Activated naive CD4-positive, alpha-beta T cell (primary cell): ENCODE measurements at regions not wholly inside any gene's neighbourhood (a gene's known extent, or its start where the extent isn't known, plus 50 kb on each side); places are given as distances from the start of the nearest gene placed in this dataset.

Source experiments
- DNase-seq, 4 experiments: peaks; one replicate each; lab custom pipeline; 2025; lab: John Stamatoyannopoulos, UW

DNA sequence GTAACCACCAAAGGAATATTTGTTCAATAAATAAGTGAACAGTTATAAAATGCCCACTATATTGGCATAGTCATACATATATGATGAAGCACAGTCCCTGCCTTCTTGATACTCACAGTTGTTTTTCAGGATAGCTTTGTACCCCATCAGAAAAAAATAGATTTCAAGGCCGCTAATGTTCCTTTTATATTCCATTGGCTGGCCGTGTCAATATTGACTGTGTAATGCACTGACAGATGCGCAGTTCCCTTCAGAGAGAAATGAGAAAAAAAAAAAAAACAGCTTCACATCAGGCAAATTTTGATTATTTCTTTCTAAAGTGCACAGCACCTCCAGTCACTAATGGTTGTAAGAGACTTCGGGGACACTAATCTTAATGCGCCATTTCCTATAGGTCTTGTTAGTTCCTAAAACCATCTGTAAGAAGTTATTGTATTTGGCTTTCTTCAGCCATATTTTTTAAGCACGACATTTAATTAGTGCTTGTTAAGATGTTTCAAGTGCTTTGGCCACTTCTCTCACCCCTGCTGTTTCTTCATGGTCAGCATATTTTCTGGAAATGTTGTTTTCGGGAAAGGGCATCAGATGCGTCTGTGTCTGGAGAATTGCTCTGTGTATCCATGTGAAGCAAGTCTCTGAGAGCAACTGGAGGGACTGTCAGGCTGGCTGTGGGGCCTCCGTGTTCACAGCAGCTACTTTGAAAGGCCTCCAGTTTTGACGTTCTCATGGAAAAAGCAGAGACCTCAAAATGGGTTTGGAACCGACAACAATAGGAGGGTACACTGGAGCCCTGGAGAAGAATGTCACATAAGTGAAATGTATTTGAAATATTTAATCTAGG, 378.3 kb downstream of the MTX2 start:
- DNase-seq: no peak

DNA sequence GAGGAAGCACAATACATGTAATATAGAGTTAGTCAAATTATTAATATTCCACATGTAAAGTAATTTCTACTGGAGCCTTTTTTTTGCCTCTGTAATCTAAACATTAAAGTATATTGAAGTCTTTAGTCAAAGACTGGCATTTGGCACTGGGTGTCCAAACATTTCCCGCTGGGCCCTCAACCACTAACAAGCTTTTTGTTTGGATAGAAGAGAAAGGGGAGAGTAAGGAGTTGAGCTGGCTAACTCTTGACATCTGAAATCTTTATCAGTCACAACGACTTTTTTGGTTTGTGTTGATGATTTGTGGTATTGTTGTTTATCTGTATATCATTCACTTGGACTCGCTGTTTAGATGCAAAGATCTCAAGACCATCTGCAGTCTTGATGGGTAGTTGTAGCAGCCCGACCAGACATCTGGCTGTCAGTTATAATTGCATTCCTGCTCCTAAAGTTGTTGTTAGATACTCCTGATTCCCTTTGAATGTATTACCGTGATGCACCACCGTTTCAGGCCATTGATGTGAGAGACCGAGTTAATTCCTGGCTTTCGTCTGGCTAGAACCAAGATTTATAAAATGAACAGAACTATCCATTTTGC, 379.6 kb downstream of the MTX2 start:
- DNase-seq: no peak

DNA sequence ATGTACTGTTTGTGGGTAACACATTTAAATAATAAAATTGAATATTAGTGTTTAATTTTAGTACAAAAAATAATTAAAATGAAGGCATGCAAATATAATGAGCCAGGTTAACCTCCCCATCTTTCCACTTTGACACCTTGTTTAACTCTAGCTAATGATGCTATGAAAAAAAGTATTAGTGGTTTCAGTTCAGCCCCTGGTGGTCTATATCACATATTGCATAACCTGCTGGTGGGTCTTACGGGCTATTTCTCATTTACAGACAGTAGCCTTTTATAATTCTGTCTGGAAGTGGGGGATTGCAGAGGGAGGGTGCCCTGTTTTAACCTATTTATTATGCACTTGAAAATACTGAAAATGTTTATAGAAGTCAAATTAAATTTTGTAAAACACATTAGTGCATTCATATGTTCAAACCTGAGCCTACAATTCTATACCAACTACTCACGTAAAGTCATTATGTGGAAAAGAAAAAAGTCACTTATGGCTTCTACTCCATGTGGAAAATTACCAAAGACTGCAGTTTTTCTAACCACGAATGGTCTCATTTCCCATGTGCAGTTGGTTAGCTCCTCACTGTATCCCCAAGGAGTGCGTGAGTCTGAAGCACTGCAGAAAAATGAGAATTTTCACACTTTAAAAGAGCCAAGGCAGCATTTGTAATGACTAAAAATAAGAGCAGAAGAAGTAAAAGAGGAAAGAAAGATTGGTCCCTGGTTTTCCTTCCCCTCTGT, 381.0 kb downstream of the MTX2 start:
- no peak for DNase-seq

DNA sequence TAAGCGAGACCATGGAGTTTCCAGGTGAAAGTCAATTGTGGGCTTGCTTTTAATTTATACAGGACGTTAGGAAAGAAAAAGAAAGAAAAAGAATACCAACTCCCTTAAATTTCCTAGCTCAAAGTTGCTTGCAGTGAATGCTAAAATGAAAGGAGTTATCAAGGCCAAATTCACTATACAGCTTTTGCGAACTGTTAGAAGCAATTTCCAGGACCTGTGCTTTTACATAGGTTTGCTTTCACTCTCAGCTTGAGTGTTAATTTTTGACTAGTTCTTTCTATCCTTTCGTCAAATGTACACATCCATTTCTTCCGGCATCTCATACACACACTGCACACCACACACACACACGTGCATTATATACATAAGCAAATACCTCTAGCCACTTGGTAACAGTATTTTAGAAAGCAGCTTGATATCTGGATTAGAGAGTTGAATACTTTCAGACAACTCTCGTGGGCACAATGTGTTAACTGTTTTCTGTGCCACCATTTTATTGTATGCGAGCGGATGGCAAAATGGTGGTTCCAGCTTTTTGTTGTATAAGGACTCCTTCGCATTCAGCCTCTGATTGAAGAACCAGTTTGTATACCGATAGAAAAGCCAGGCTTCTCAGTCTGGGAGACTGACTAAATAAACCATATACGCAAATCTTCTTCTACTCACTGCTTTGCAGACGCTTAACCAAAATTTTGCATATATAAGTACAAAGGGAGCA, 381.8 kb downstream of the MTX2 start:
- DNase-seq: no peak

DNA sequence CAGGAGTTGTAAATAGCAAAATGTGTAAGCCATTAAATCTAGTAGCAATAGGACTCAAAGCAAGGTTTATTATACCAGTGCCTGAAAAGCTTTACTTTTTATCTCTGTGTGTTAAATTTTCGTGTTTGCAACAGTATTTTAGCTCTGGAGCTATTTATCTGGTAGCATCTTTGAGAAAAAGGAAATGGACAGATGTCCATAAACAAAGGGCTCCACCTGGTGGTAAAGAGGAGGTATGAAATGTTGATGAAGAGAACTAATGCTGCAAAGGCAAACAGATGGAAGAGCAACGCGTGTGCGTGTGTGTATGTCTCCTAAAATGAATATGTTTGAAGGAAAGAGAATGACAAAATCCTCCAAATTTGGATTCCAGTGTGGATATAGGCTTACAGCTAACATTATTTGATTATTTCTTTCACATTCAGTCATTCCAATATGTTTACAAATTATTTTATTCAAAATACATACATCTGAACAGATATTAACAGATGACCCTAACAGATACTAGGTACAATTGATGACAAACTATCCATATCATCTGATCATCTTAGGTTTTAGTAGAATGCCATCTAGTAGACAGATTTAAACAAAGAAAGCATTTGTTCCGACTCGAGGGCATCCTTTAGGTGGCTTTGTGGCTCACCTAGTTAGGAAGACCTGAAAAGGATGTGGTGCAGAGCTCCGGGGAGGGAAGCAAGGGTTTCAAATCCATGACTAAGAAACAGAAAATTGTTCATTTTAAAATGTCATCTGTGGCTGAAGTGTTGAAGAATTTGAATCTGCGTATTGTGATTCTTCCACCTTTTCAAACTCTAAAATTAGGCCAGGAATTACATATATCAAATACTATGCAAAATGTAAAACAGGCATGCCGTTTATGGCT, 383.3 kb downstream of the MTX2 start:
- no peak for DNase-seq

DNA sequence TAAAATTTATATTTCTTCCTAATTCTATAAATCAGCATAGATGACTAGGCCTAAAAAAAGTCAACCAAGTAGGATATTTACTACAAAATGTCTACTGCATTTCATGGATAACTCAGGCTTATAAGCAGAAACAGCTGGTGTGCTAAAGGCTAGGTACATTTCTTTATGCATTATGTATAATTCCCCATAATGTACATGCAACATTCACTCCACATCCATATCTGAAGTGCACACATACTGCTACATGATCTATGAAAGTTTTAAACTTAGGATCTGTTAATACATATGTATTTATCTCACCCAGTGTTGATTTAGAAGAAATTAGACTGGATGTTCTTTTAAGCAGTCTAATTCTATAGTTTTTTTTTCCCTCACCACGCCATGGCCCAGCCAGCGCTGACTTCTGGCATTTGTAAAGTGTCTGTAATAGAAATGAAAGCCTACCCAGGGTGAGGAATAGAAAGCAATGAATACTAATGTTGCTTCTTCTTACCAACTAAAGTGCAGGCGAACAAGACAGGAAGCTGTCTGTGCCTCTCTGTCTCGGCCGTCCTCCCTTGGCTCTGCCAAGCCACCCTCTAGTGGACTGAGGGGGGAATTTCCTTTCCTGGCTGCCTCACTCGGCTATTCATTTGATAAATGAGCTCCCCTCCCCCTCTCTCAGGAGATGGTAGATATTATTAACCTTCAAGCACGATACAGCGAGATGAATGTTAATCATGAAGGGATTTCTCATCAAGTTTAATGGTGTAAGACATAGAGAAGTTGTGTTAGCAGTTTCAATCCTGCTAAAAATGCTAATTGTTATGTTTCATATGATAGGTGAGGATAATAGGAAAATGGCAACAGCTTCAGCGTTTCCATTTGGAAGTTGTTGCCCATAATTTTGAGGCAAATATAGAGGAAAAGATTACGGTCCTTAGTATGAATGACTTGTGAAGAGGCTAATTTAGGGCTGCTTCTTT, 384.5 kb downstream of the MTX2 start:
- DNase-seq: no peak

DNA sequence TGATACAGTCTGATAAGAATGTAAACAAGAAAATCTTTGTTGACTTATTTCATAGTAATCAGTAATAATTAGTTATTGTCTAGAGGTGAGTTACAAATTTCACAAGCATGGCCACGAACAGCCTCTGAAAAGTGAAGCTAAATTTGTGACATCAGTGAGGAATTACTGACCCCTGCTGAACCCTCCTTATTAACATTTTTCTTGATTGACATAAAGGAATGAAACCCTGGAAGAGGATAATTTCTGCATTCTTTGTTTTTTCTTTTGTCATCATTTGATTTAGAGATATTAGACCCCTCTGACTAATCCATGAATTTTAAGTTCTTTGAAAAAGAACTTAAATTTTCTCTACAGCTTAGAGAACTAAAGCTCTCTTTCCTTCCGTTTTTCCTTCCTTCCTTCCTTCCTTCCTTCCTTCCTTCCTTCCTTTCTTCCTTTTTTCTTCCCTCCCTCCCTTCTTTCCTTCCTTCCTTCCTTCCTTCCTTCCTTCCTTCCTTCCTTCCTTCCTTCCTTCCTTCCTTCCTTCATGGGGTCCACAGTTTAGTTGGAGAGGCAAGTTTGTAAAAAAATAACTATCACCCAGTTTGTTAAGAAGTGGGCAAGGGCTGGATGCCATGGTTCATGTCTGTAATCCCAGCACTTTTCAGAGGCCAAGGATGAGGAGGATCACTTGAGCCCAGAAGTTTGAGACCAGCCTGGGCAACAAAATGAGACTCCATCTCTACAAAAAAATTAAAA, 387.0 kb downstream of the MTX2 start:
- no peak for DNase-seq

DNA sequence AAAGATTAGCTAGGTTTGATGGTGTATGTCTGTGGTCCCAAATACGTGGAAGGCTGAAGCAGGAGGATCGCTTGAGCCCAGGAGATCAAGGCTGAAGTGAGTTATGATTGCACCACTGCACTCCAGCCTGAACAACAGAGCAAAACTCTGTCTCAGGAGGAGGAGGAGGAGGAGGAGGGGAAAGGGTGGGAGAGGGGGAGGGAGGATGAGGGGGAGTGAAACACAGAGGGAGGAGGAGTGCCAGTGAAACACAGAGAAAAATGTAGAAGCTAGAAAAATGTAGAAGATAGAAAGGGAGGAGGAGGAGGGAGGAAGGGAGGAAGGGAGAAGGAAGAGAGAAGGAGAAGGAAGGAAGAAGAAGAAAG, 387.5 kb downstream of the MTX2 start:
- no peak for DNase-seq

DNA sequence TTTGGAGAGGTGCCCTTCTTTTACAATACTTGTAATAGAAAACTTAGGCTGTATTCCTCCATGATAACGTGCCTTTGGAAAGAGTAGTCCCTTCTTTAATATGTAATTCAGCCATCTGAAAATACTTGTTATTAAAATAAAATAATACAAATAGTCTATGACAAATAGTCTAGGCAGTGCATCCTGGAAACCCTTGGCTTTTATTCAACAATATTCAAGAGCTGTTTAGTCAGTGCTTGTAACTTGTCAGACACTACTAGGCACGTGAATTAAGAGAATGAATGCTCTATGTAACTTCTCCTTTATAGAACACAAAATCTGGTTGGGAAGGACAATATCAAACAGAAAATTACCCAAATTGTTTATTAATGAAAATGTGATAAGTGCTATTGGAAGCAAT, 388.2 kb downstream of the MTX2 start:
- no peak for DNase-seq

DNA sequence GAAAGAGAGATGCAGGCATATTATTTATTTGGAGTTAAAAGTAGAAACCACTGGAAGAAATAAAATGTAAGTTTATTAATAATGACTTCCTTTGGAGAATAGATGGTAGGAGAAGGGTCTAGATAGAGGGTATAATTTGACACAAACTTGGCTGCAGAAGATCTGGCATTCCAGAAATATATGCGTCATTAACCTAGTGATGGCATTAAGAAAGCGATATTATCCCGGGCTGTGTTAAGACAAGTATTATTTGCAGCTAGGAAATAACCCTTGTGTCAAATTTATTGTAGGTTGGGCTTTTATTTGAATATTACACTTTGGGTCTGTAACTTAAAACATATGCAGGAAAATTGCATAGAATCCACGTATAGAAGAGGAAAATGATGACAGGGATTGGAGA, 389.5 kb downstream of the MTX2 start:
- DNase-seq: no peak

DNA sequence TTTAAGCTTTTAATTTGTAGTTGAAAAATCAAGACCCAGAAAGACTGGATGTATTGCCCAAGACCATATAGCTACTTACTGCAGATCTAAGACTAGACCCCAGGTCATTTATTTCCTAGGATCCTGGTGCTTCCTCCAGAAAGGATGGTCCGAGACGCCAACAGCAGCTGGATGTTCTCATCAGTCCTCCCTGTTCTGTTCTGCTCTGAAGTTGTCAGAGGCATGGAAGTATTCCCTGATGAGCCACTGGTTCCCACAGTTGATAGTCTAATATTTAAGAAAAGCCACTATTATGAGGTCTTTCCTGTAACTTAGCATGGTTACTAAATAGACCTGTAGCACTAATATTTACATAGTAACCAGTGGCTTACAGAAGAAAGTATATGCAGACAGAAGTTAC, 393.5 kb downstream of the MTX2 start:
- no peak for DNase-seq

DNA sequence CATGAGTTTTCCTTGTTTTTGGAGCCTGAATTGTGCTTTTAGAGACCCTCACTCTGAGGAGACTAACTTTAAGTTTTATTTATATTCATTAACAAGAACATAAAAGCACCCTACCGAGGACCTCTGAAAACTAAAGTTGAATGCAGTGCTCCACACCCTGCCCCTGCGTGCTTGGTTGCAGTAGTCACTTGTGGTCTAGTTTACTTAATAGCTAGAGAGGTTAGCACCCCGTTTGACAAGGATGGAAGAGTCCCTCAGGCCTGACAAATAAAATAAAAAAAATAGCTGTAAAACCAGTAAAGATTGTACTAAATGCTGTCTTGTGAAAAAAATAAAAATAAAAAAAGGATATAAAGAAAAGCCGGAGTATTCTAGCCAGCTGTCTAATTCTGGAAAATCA, 395.2 kb downstream of the MTX2 start:
- no peak for DNase-seq

DNA sequence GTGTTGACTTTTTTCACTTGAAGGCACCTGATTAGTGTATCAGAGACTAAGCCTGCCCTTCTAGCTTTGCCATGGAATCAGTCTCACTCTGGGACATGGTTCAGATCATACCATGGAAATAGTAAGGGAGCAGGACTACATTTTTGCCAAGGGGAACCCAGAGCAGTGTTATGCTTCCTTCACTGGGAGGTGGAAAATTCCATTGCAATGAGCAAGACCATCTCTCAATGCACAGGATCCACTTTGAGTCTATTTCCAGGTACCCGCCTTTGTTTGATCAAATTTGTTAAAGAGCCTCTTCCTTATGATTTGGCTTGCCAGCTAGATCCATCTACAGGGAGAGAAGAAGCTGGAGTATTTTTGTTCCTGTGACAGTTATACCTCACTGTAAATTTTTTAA, 395.8 kb downstream of the MTX2 start:
- no peak for DNase-seq

DNA sequence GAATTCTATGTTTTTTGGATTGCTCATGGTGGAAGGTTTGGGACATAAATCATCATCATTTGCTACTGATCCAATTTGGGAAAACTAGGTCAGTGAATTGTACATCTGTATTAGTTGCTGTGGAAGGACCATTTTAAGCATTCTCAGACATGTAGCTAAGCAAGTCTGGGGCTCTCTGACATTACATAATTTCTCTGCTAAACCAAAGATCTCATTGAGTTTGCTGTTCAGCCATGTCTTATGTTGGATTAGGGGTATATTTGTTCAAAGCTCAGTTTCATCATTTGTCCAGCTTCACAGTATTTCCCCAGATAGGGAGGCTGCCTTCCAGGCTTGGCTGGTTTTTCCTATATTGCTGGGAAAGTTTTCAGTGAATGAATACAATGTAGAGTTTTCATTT, 399.7 kb downstream of the MTX2 start:
- no peak for DNase-seq

DNA sequence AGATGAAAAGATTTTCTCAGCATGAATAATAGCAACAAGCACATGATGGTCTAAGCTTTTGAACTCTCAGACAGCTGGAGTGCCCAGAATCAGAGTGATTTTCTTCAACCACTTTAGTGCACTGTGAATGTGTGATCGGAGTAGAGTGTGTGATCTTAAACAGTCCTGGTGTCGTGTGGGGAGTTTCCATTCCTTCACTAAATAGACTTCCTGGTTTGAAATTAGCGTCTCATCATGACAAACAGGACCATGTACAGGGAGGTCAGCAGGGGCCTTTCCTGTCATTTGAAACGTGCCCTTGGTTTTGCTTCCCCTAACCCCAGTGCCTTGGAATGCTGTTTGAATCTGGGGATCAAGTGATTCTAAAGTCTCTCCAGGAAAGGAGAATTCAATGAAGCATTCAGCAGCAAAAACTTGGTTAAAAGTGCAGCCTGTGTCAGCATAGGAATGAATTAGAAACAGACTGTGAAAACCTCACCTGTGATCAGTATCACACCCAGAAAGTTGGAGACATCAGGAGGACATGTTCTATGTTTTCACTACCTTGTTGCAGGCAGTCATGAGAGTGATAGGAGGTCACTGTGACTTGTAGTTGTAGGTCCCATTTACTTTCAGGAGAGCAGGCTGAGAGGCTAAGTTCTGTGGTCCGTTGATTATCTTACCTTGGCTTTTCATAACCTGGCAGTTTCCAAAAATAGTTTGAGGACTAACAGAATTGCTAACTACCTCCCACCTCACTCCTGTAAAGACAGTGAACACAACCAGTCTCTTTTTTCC, 400.3 kb downstream of the MTX2 start:
- DNase-seq: no peak

DNA sequence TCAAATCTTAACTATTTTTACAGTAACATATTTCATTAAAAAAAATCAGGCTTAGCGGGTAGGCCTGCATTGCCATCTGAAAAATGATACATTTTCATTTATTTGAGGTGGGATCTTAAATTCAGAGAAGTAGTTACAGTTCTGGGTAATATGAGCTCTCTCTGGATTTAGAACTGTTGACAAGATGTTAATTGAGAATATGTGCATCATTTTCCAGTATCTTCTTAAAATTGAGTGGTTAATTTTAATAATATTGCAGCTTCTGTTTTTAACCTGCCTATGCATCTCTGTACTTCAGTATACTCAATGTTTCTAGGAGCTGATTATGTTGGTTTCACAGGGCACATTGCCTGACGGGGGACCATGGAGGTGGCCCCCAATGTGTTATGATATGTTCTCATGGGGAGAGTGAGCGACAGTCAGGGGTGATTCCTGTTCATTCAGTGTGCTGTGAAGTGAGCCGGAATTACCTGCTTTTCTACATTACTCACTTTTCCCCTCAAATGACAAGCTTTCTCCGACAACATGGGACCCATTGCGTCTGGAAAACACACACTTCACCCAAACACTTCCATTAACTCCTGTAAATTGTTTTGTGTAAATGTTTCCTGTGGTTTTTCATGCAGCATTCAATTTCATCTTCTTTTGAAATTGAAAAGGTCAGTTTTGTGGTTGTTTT, 406.2 kb downstream of the MTX2 start:
- no peak for DNase-seq

DNA sequence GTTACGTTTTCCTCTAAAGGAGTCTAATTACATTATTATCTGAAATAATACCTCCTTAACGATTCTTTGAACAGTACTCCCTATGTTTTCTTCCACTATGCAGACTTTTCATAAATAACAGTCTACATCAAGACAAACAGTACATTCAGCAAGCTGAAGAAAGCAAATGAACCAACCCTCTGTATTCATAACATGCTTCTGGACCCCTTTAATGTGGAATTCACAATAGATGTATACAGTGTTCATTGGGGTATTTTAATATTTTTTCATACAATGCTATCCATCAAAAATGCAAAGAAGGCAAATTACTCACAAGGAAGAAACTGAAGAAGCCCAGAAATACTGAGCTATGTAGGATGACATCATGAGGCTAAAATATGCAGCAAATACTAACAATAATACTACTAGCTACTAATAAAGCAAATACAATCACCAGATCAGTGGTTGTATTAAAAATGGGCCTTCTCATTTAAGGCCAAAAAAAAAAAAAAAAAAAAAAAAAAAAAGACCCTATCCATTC, 408.6 kb downstream of the MTX2 start:
- no peak for DNase-seq

DNA sequence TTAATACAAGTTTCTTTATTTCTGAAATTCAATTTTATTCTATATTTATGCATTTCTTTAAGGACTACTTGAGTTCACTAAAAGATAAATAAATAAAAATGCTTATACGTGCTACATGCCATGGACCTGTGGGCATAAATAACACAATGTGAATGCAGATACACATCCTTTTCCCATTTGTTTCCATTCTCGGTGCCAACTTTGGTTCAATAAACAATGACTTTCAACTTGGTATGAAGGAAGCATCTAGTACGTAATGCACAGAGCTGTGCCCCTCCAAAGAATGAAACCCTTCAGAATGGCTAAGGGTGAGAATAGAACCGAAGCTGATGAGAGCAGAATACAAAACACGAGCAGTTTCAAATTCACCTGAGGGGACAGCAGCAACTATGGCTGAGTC, 409.3 kb downstream of the MTX2 start:
- DNase-seq: no peak
